ENCODE measurements at regions not wholly inside any gene's neighbourhood (a gene's known extent, or its start where the extent isn't known, plus 50 kb on each side); places are given as distances from the start of the nearest gene placed in this dataset.

DNA sequence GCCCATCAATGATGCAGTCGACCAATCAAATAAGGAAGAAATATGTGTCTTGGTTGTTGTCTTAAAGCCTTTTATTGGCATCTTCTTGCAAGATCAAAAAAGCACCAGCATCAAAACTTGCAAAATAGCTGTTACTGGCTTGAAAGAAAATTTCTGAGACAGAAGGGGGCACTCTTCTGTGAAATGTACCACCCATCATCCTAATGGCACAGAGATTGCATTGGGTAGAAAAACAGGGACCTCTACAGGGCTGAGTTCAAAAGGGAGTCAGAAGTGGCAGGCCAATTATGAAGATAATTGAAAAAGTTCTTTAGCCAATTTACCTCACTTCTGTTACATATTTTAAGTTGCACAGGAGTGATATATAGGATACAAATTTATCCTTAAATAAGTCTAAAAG lies 122.3 kb upstream of the GPR149 start:
- no peaks in the 10 kb centered on the region for H3K79me2 ChIP-seq (ENCODE audit: low read length)
- H4K20me1 ChIP-seq (ENCODE audit: insufficient read depth, low read length): no peaks in the 10 kb centered on the region
- H3K9me3 ChIP-seq (ENCODE audit: insufficient read depth, low read length): no peaks in the 10 kb centered on the region
- no peak overlapping the region for H3K4me3 ChIP-seq (ENCODE audit: low read length)
- no peak overlapping the region for H3K4me2 ChIP-seq (ENCODE audit: low read length)
- H3K4me1 ChIP-seq (ENCODE audit: low read length): peaks cover 4% of the 10 kb centered on the region; the same call in 1 of the 2 replicates
- no peak overlapping the region for H3K27ac ChIP-seq (ENCODE audit: low read length)
- H3K9ac ChIP-seq (ENCODE audit: low read length): no peak overlapping the region
- no peak overlapping the region for H2AFZ ChIP-seq (ENCODE audit: low read depth, low read length)
- no peaks in the 10 kb centered on the region for H3K36me3 ChIP-seq (replicated peaks; ENCODE audit: low read depth, low read length)
- no peak for TF ChIP-seq EZH2phosphoT487 (IDR thresholded peaks at IDR 0.05; ENCODE audit: low read depth)
- TF ChIP-seq, protein P1, sequence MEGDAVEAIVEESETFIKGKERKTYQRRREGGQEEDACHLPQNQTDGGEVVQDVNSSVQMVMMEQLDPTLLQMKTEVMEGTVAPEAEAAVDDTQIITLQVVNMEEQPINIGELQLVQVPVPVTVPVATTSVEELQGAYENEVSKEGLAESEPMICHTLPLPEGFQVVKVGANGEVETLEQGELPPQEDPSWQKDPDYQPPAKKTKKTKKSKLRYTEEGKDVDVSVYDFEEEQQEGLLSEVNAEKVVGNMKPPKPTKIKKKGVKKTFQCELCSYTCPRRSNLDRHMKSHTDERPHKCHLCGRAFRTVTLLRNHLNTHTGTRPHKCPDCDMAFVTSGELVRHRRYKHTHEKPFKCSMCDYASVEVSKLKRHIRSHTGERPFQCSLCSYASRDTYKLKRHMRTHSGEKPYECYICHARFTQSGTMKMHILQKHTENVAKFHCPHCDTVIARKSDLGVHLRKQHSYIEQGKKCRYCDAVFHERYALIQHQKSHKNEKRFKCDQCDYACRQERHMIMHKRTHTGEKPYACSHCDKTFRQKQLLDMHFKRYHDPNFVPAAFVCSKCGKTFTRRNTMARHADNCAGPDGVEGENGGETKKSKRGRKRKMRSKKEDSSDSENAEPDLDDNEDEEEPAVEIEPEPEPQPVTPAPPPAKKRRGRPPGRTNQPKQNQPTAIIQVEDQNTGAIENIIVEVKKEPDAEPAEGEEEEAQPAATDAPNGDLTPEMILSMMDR (IDR thresholded peaks at IDR 0.05; ENCODE audit: low read depth, low read length): peak; percentile 76
- no peaks in the 10 kb centered on the region for H3K27me3 ChIP-seq (ENCODE audit: low read depth, low read length)

DNA sequence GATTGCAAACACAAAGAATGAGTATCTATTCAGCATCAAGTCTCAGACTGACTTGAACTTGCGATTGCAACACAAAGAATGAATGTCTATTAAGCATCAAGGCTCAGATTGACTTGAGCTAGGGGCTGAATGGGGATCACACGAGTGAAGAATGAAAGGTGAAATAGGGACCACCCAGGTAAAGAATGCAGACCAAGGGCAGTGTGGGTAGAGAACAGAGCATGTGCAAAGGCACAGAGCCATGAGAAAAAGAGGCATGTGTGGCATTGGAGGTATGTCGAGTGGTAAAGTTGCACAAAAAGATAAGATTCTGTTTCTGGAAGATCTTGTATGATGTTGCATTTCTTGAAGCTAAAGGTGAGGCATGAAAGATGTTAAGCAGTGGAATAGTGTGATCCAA lies 119.4 kb upstream of the GPR149 start:
- Histone ChIP-seq H4K20me1 (ENCODE audit: insufficient read depth, low read length) (no peaks in the 10 kb centered on the region), H3K4me3 (ENCODE audit: low read length) (no peak overlapping the region), H3K9me3 (ENCODE audit: insufficient read depth, low read length) (no peaks in the 10 kb centered on the region), H3K36me3 (replicated peaks; ENCODE audit: low read depth, low read length) (no peaks in the 10 kb centered on the region), H3K27me3 (ENCODE audit: low read depth, low read length) (no peaks in the 10 kb centered on the region), H3K9ac (ENCODE audit: low read length) (no peak overlapping the region), H3K4me2 (ENCODE audit: low read length) (no peak overlapping the region), H3K79me2 (ENCODE audit: low read length) (no peaks in the 10 kb centered on the region), H3K4me1 (ENCODE audit: low read length) (peaks cover 4% of the 10 kb centered on the region; the same call in 1 of the 2 replicates), H2AFZ (ENCODE audit: low read depth, low read length) (no peak overlapping the region), H3K27ac (ENCODE audit: low read length) (no peak overlapping the region)
- TF ChIP-seq EZH2phosphoT487 (IDR thresholded peaks at IDR 0.05; ENCODE audit: low read depth): no peak
- TF ChIP-seq, protein P1 (IDR thresholded peaks at IDR 0.05; ENCODE audit: low read depth, low read length): no peak

DNA sequence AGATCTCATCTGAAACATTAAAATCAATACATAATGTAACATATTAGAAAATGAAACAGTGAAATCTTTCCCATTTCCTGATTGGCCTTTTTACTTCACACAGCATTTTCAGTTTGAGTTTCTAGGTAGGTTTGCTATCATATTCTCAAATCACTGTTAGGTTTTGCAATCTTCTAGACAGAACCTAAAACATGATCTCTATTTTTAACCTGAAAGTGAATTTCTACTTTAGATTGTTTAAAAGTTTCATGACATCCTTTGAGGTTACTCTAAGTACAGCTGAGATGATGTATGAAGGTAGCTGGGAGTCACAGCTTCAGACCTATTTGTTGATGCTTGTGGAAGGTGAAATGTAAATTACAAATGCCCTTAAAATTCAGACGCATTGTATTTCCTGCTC lies 118.4 kb upstream of the GPR149 start:
- H3K4me2 ChIP-seq (ENCODE audit: low read length): no peak overlapping the region
- peaks cover 4% of the 10 kb centered on the region; the same call in 1 of the 2 replicates for H3K4me1 ChIP-seq (ENCODE audit: low read length)
- no peak overlapping the region for H3K27ac ChIP-seq (ENCODE audit: low read length)
- H3K27me3 ChIP-seq (ENCODE audit: low read depth, low read length): no peaks in the 10 kb centered on the region
- no peaks in the 10 kb centered on the region for H3K79me2 ChIP-seq (ENCODE audit: low read length)
- no peaks in the 10 kb centered on the region for H3K9me3 ChIP-seq (ENCODE audit: insufficient read depth, low read length)
- H4K20me1 ChIP-seq (ENCODE audit: insufficient read depth, low read length): no peaks in the 10 kb centered on the region
- H3K9ac ChIP-seq (ENCODE audit: low read length): no peak overlapping the region
- no peaks in the 10 kb centered on the region for H3K36me3 ChIP-seq (replicated peaks; ENCODE audit: low read depth, low read length)
- H2AFZ ChIP-seq (ENCODE audit: low read depth, low read length): no peak overlapping the region
- H3K4me3 ChIP-seq (ENCODE audit: low read length): no peak overlapping the region
- no peak for TF ChIP-seq EZH2phosphoT487 (IDR thresholded peaks at IDR 0.05; ENCODE audit: low read depth)
- TF ChIP-seq, protein P1 (IDR thresholded peaks at IDR 0.05; ENCODE audit: low read depth, low read length): no peak

DNA sequence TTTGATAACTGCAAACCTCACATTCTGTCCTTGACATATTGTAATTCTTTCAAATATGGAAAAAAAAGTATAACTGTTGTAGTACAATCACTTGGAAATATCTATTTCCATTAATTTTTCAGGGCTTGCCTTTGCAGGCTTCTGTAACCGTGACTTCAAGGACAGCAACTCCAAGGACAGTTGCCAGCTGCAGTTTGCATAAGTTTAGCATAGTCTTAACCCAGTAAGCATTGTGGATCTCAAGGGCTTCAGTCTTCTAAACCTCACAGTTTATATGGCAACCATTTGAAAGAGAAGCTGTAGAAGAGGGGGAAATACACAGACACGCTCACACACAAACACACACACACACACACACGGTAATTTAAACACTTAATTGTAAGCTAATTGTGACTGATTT lies 112.8 kb upstream of the GPR149 start:
- no peaks in the 10 kb centered on the region for H4K20me1 ChIP-seq (ENCODE audit: insufficient read depth, low read length)
- H3K4me3 ChIP-seq (ENCODE audit: low read length): no peak overlapping the region
- H3K4me1 ChIP-seq (ENCODE audit: low read length): peaks cover 11% of the 10 kb centered on the region
- no peak overlapping the region for H2AFZ ChIP-seq (ENCODE audit: low read depth, low read length)
- H3K9me3 ChIP-seq (ENCODE audit: insufficient read depth, low read length): no peaks in the 10 kb centered on the region
- no peaks in the 10 kb centered on the region for H3K36me3 ChIP-seq (replicated peaks; ENCODE audit: low read depth, low read length)
- no peak overlapping the region for H3K27ac ChIP-seq (ENCODE audit: low read length)
- no peak overlapping the region for H3K9ac ChIP-seq (ENCODE audit: low read length)
- H3K4me2 ChIP-seq (ENCODE audit: low read length): no peak overlapping the region
- TF ChIP-seq EZH2phosphoT487 (IDR thresholded peaks at IDR 0.05; ENCODE audit: low read depth): no peak
- TF ChIP-seq, protein P1 (IDR thresholded peaks at IDR 0.05; ENCODE audit: low read depth, low read length): no peak
- H3K79me2 ChIP-seq (ENCODE audit: low read length): no peaks in the 10 kb centered on the region
- H3K27me3 ChIP-seq (ENCODE audit: low read depth, low read length): no peaks in the 10 kb centered on the region
